ENCODE measurements at regions not wholly inside any gene's neighbourhood (a gene's known extent, or its start where the extent isn't known, plus 50 kb on each side); places are given as distances from the start of the nearest gene placed in this dataset.
"Not testable (repeated sequence)": the region's sequence is repeated elsewhere in the genome, so short reads cannot be mapped to it uniquely, and the experiment has no call there.

DNA sequence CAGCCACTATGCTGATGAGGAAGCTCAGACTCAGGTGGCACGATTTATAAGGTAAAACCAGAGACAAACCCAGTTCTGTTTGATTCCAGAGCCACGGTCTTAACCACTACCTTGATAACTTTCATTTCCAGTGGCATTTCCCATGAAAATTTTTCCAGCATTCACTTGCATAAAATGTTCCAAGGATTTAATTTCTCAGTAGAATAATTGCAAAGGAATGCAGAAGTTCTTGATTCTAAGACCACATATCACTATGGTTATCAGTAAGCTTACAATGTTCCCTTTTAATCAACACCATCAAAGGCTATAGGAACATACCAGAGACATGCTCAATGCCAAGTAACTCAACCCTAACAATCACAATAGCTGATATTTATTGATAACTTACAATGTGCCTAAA lies 306.0 kb upstream of the HS3ST5 start:
- Histone ChIP-seq H3K27me3 (ENCODE audit: control insufficient read depth, insufficient read depth, low read length) (no peaks in the 10 kb centered on the region), H3K4me3 (ENCODE audit: low read depth, low read length) (no peak overlapping the region), H3K36me3 (ENCODE audit: control insufficient read depth, insufficient read depth, low read length) (no peaks in the 10 kb centered on the region)
- ChIA-PET POLR2A (no interaction called here), CTCF (no interaction called here)
- no peak for TF ChIP-seq CTCF (IDR thresholded peaks at IDR 0.05; ENCODE audit: insufficient read depth, low read depth, low read length)
- DNase-seq (ENCODE audit: low read depth): no peak

- Histone ChIP-seq H3K27me3 (ENCODE audit: control insufficient read depth, insufficient read depth, low read length) (no peaks in the 10 kb centered on the region), H3K4me3 (ENCODE audit: low read depth, low read length) (no peak overlapping the region), H3K36me3 (ENCODE audit: control insufficient read depth, insufficient read depth, low read length) (no peaks in the 10 kb centered on the region)
- POLR2A ChIA-PET: no interaction called here
- no peak for TF ChIP-seq CTCF (IDR thresholded peaks at IDR 0.05; ENCODE audit: insufficient read depth, low read depth, low read length)
- DNase-seq (ENCODE audit: low read depth): no peak
- CTCF ChIA-PET: no interaction called here
Measured at GRCh38 chr6:114638341-114638740, 295.5 kb upstream of the HS3ST5 start.

DNA sequence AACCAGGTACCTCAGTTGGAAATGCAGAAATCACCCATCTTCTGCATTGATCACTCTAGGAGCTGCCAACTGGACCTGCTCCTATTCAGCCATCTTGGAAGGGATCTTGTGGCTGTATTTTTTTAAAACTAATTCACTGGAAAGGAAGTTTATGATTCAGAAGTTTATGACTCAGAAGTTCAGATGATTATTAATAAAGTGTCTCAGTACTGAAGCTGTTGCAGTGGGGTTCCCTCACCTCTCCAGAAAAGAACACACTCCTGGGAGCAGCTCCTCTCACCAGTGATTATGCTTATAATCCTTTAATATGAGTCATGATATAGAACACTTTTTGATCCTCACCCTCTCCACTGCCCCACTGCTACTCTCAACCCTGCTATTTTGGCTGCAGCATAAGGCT lies 291.2 kb upstream of the HS3ST5 start:
- no peak for TF ChIP-seq CTCF (IDR thresholded peaks at IDR 0.05; ENCODE audit: insufficient read depth, low read depth, low read length)
- Histone ChIP-seq H3K36me3 (ENCODE audit: control insufficient read depth, insufficient read depth, low read length) (no peaks in the 10 kb centered on the region), H3K27me3 (ENCODE audit: control insufficient read depth, insufficient read depth, low read length) (no peaks in the 10 kb centered on the region), H3K4me3 (ENCODE audit: low read depth, low read length) (no peak overlapping the region)
- ChIA-PET CTCF (no interaction called here), POLR2A (no interaction called here)
- no peak for DNase-seq (ENCODE audit: low read depth)

DNA sequence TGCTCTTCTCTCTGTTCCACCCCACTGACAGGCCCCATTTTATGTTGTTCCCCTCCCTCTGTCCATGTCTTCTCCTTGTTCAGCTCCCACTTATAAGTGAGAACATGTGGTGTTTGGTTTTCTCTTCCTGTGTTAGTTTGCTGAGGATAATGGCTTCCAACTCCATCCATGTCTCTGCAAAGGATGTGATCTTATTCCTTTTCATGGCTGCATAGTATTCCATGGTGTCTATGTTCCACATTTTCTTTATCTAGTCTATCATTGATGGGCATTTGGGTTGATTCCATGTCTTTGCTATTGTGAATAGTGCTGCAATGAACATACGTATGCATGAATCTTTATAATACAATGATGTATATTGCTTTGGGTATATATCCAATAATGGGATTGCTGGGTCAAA lies 283.4 kb upstream of the HS3ST5 start:
- H3K27me3 ChIP-seq (ENCODE audit: control insufficient read depth, insufficient read depth, low read length); H3K4me3 ChIP-seq (ENCODE audit: low read depth, low read length); POLR2A ChIA-PET; DNase-seq (ENCODE audit: low read depth); H3K36me3 ChIP-seq (ENCODE audit: control insufficient read depth, insufficient read depth, low read length); CTCF ChIA-PET: not testable (repeated sequence)

DNA sequence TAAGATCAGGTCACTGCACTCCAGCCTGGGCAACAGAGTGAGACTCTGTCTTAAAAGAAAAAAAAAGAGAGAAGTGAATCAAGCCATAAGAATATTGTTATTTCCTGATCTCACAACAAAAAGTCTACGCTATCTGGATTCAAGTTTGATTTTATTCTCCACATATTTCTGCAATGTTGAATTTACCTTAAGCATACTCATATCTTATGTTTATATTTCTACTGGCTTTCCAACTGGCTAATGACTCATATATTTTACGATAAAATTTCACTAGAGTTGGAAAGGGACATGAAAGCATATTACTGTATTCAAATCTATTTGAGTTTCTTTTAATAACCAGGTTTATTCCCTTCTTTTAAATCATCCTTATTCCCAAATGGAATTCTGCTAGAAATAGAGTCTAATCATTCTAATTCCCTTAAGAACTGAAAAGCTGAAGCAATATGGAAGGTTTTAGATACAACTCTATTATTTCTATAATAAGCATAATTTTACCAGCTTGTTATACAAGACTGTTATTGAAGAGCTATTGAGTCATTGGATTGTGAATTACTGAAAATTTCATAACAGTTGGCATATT lies 276.9 kb upstream of the HS3ST5 start:
- DNase-seq (ENCODE audit: low read depth): no peak

More for the DNA sequence above, 276.9 kb upstream of the HS3ST5 start:
- Histone ChIP-seq H3K4me3 (ENCODE audit: low read depth, low read length) (no peak overlapping the region), H3K27me3 (ENCODE audit: control insufficient read depth, insufficient read depth, low read length) (no peaks in the 10 kb centered on the region), H3K36me3 (ENCODE audit: control insufficient read depth, insufficient read depth, low read length) (no peaks in the 10 kb centered on the region)
- TF ChIP-seq CTCF (IDR thresholded peaks at IDR 0.05; ENCODE audit: insufficient read depth, low read depth, low read length): no peak
- POLR2A ChIA-PET: no interaction called here
- CTCF ChIA-PET: no interaction called here
